Tibial nerve (tissue), 4 donors: ENCODE measurements at regions not wholly inside any gene's neighbourhood (a gene's known extent, or its start where the extent isn't known, plus 50 kb on each side); places are given as distances from the start of the nearest gene placed in this dataset.
A peak's percentile ranks its signal among the peaks of the same experiment; 100 is the strongest.

ENCODE experiments used
- CTCF ChIP-seq, 5 experiments: fragments of 200-600 bp in 3 of 5; fragments of 450-650 bp in 2 of 5; sonication (generic) in 3 of 5; IDR thresholded peaks; one replicate each; pipeline ENCODE4 v1.5.1; 2016 to 2019; ENCODE audit warnings: antibody characterized with exemption in 5 of 5, mild to moderate bottlenecking in 3 of 5, moderate library complexity in 2 of 5
- EP300 ChIP-seq, 2 donors: sonication (generic); formaldehyde crosslinking; IDR thresholded peaks; one replicate each; pipeline ENCODE4 v1.6.1; 2017; ENCODE audit warnings: antibody characterized with exemption in 2 of 2, mild to moderate bottlenecking in 1 of 2
- POLR2A ChIP-seq, 2 donors: fragments of 450-650 bp; IDR thresholded peaks; one replicate each; pipeline ENCODE4 v1.6.1; 2017; ENCODE audit warnings: antibody characterized with exemption in 2 of 2, mild to moderate bottlenecking in 2 of 2, moderate library complexity in 2 of 2

GRCh38 chr17:77451245-77451893, 310.6 kb downstream of the SEC14L1 start:
- TF ChIP-seq POLR2A (IDR thresholded peaks at IDR 0.05): no peak
- no peak for TF ChIP-seq CTCF (IDR thresholded peaks at IDR 0.05)
- TF ChIP-seq EP300 (IDR thresholded peaks at IDR 0.05): peak in 1 of 2 donors; percentile 65
